Stimulated activated CD8-positive, alpha-beta memory T cell treated with anti-CD3 and anti-CD28 coated beads, Interleukin-4, amount 100 ng/mL, for 4 hours (primary cell): ENCODE measurements at regions not wholly inside any gene's neighbourhood (a gene's known extent, or its start where the extent isn't known, plus 50 kb on each side); places are given as distances from the start of the nearest gene placed in this dataset.

ENCODE experiments used
- DNase-seq, 2 donors: peaks; one replicate each; pipeline ENCODE4 v3.0.0-alpha.2; 2020; ENCODE audit warnings: low read depth in 2 of 2, low spot score in 1 of 2

GRCh38 chr7:28231176-28231575 is 50.6 kb upstream of the JAZF1 start:
- no peak for DNase-seq

- DNase-seq, result no peak
Observed at GRCh38 chr7:28236560-28236959, 56.0 kb upstream of the JAZF1 start.

- no peak for DNase-seq
Observed at GRCh38 chr7:28237363-28237762, 56.8 kb upstream of the JAZF1 start.

- DNase-seq, result no peak
Observed at GRCh38 chr7:28239823-28240204, 59.2 kb upstream of the JAZF1 start.

- no peak for DNase-seq
Observed at GRCh38 chr7:28240481-28240880, 59.9 kb upstream of the JAZF1 start.

- DNase-seq, result no peak
Observed at GRCh38 chr7:28243861-28244260, 63.3 kb upstream of the JAZF1 start.

- DNase-seq, result no peak
Observed at GRCh38 chr7:28245123-28245878, 64.7 kb upstream of the JAZF1 start.

- DNase-seq, result no peak
Observed at GRCh38 chr7:28246921-28247461, 66.4 kb upstream of the JAZF1 start.

GRCh38 chr7:28258240-28258639 is 77.6 kb upstream of the JAZF1 start:
- no peak for DNase-seq

GRCh38 chr7:28260969-28261368 is 80.4 kb upstream of the JAZF1 start:
- no peak for DNase-seq

GRCh38 chr7:28263622-28264271 is 83.2 kb upstream of the JAZF1 start:
- no peak for DNase-seq

- no peak for DNase-seq
Observed at GRCh38 chr7:28266402-28266801, 85.8 kb upstream of the JAZF1 start.

- no peak for DNase-seq
Observed at GRCh38 chr7:28267012-28267411, 86.4 kb upstream of the JAZF1 start.

- no peak for DNase-seq
Observed at GRCh38 chr7:28269700-28270361, 89.2 kb upstream of the JAZF1 start.

GRCh38 chr7:28270536-28270935 is 89.9 kb upstream of the JAZF1 start:
- no peak for DNase-seq

- no peak for DNase-seq
Observed at GRCh38 chr7:28272461-28272877, 91.9 kb upstream of the JAZF1 start.

GRCh38 chr7:28276298-28276697 is 95.7 kb upstream of the JAZF1 start:
- no peak for DNase-seq

- DNase-seq, result no peak
Observed at GRCh38 chr7:28277364-28277763, 96.8 kb upstream of the JAZF1 start.

GRCh38 chr7:28277958-28278357 is 97.4 kb upstream of the JAZF1 start:
- no peak for DNase-seq

GRCh38 chr7:28280516-28280915 is 99.9 kb upstream of the JAZF1 start:
- no peak for DNase-seq

GRCh38 chr7:28290496-28290895 is 109.9 kb upstream of the JAZF1 start:
- no peak for DNase-seq

GRCh38 chr7:28291559-28291958 is 111.0 kb upstream of the JAZF1 start:
- DNase-seq, result no peak
